GM23338 (cell line): ENCODE measurements at regions not wholly inside any gene's neighbourhood (a gene's known extent, or its start where the extent isn't known, plus 50 kb on each side); places are given as distances from the start of the nearest gene placed in this dataset.

Experiments
- ATAC-seq: fragments of 200-7000 bp; cut with Tn5 transposase; 3 replicates; pipeline ENCODE4 v1.9.1; 2020
- DNase-seq: peaks from one replicate; pipeline ENCODE4 v3.0.0-alpha.2; 2015; ENCODE audit warnings: low spot score
- H2AFZ ChIP-seq: fragments of 200-600 bp; sonication (generic); 2 replicates; pipeline ENCODE4 v1.8.0; 2016; ENCODE audit warnings: antibody characterized with exemption, mild to moderate bottlenecking, moderate library complexity
- H3F3A ChIP-seq: fragments of 200-600 bp; sonication (generic); replicated peaks from 2 replicates; pipeline ENCODE4 v1.8.0; 2017; ENCODE audit warnings: antibody characterized with exemption, mixed run types, low read depth
- H3K27ac ChIP-seq: fragments of 200-600 bp; sonication (generic); 2 replicates; pipeline ENCODE4 v1.6.1; 2016; ENCODE audit warnings: low read depth
- H3K27me3 ChIP-seq: fragments of 200-600 bp; sonication (generic); 2 replicates; pipeline ENCODE4 v1.8.0; 2016; ENCODE audit warnings: mild to moderate bottlenecking, mixed run types, moderate library complexity; ENCODE audit not compliant: insufficient read depth
- H3K36me3 ChIP-seq: fragments of 200-600 bp; sonication (generic); 2 replicates; pipeline ENCODE4 v1.8.0; 2016; ENCODE audit warnings: mild to moderate bottlenecking; ENCODE audit not compliant: insufficient read depth
- H3K4me1 ChIP-seq: fragments of 200-600 bp; sonication (generic); 2 replicates; pipeline ENCODE4 v1.8.0; 2016; ENCODE audit warnings: mild to moderate bottlenecking, moderate library complexity; ENCODE audit not compliant: insufficient read depth
- H3K4me2 ChIP-seq: fragments of 200-600 bp; sonication (generic); 2 replicates; pipeline ENCODE4 v1.7.1; 2017; ENCODE audit warnings: mixed run types
- H3K4me3 ChIP-seq: fragments of 200-600 bp; sonication (generic); 2 replicates; pipeline ENCODE4 v1.6.1; 2016; ENCODE audit warnings: mixed run types
- H3K79me2 ChIP-seq: fragments of 200-600 bp; sonication (generic); replicated peaks from 2 replicates; pipeline ENCODE4 v1.8.0; 2017; ENCODE audit warnings: mild to moderate bottlenecking; ENCODE audit not compliant: insufficient read depth
- H3K9me2 ChIP-seq: fragments of 200-600 bp; sonication (generic); 2 replicates; pipeline ENCODE4 v1.8.0; 2017; ENCODE audit not compliant: insufficient read depth
- H4K20me1 ChIP-seq: fragments of 200-600 bp; sonication (generic); replicated peaks from 2 replicates; pipeline ENCODE4 v1.8.0; 2017; ENCODE audit warnings: mild to moderate bottlenecking; ENCODE audit not compliant: insufficient read depth
- H3K27ac Mint-ChIP-seq: 2 replicates; pipeline ENCODE4 v1.8.0; 2020; ENCODE audit warnings: inconsistent platforms, mild to moderate bottlenecking, moderate library complexity, mixed read lengths
- H3K27me3 Mint-ChIP-seq: 3 replicates; pipeline ENCODE4 v1.8.0; 2022; ENCODE audit warnings: low read depth, mild to moderate bottlenecking, moderate library complexity, mixed read lengths, inconsistent platforms; ENCODE audit not compliant: insufficient read depth, poor library complexity
- H3K36me3 Mint-ChIP-seq: 3 replicates; pipeline ENCODE4 v1.8.0; 2021; ENCODE audit warnings: low read depth, mild to moderate bottlenecking, inconsistent platforms, moderate library complexity, mixed read lengths
- H3K4me1 Mint-ChIP-seq: 3 replicates; pipeline ENCODE4 v1.8.0; 2020; ENCODE audit warnings: mild to moderate bottlenecking, inconsistent platforms, mixed read lengths
- H3K4me3 Mint-ChIP-seq: 3 replicates; pipeline ENCODE4 v1.8.0; 2021; ENCODE audit warnings: moderate library complexity, mild to moderate bottlenecking, inconsistent platforms, mixed read lengths
- H3K9me3 Mint-ChIP-seq: 3 replicates; pipeline ENCODE4 v1.8.0; 2020; ENCODE audit warnings: moderate library complexity, mild to moderate bottlenecking, inconsistent platforms, mixed read lengths
- CREB1 ChIP-seq: fragments of 250-450 bp; sonication (Bioruptor Pico); IDR thresholded peaks from 2 replicates; pipeline ENCODE4 v1.5.0; 2020; ENCODE audit warnings: low read depth, mild to moderate bottlenecking, moderate library complexity
- EZH2phosphoT487 ChIP-seq: fragments of 200-600 bp; sonication (generic); IDR thresholded peaks from one replicate; pipeline ENCODE4 v1.8.1; 2018; ENCODE audit warnings: antibody characterized with exemption; ENCODE audit not compliant: unreplicated experiment
- JUNB ChIP-seq: IDR thresholded peaks from one replicate; pipeline ENCODE4 v1.6.1; 2016; ENCODE audit warnings: antibody characterized with exemption; ENCODE audit not compliant: unreplicated experiment
- NANOG ChIP-seq: IDR thresholded peaks from 2 replicates; pipeline ENCODE4 v1.6.1; 2016; ENCODE audit warnings: antibody characterized with exemption, borderline replicate concordance
- POLR2AphosphoS5 ChIP-seq: IDR thresholded peaks from 2 replicates; pipeline ENCODE4 v1.6.1; 2016; ENCODE audit warnings: antibody characterized with exemption, low read depth
- STAT1 ChIP-seq: IDR thresholded peaks from one replicate; pipeline ENCODE4 v1.6.1; 2016; ENCODE audit warnings: antibody characterized with exemption; ENCODE audit not compliant: unreplicated experiment
- ZNF331 ChIP-seq: fragments of 250-450 bp; sonication (Bioruptor Pico); IDR thresholded peaks from 2 replicates; pipeline ENCODE4 v1.5.0; 2020; ENCODE audit warnings: low read depth, mild to moderate bottlenecking, moderate library complexity
- TF ChIP-seq, protein P1 (sequence below): fragments of 250-450 bp; sonication (Bioruptor Pico); IDR thresholded peaks from 2 replicates; pipeline ENCODE4 v1.5.0; 2020; ENCODE audit warnings: mild to moderate bottlenecking, moderate library complexity
- TF ChIP-seq, protein P2 (sequence below), 2 experiments: fragments of 200-600 bp in 1 of 2; sonication (generic) in 1 of 2; conservative IDR thresholded peaks; 2 replicates each; pipeline versions ENCODE4 v1.5.1 to v1.6.1; 2016 to 2017; ENCODE audit warnings: antibody characterized with exemption in 2 of 2, low read depth in 2 of 2, mild to moderate bottlenecking in 2 of 2, moderate library complexity in 1 of 2

DNA sequence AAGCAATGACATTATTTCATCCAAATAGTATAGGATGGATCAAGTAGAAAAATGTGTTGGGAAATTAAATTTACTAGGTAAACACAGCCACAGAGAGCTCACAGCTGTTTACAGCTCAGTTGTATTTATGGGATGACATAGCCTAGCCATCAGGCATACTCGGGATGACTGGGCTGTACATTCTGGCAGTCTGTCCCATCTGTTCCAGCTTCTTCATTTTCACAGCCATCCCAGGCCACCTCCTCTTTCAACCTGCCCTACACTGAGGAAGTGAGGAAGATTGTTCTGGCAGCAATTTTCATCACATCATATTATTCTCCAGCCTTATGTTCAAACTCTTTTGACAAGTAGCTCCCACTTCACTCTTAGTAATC, 98.4 kb upstream of the PFN2 start (continued):
- TF ChIP-seq, protein P1, sequence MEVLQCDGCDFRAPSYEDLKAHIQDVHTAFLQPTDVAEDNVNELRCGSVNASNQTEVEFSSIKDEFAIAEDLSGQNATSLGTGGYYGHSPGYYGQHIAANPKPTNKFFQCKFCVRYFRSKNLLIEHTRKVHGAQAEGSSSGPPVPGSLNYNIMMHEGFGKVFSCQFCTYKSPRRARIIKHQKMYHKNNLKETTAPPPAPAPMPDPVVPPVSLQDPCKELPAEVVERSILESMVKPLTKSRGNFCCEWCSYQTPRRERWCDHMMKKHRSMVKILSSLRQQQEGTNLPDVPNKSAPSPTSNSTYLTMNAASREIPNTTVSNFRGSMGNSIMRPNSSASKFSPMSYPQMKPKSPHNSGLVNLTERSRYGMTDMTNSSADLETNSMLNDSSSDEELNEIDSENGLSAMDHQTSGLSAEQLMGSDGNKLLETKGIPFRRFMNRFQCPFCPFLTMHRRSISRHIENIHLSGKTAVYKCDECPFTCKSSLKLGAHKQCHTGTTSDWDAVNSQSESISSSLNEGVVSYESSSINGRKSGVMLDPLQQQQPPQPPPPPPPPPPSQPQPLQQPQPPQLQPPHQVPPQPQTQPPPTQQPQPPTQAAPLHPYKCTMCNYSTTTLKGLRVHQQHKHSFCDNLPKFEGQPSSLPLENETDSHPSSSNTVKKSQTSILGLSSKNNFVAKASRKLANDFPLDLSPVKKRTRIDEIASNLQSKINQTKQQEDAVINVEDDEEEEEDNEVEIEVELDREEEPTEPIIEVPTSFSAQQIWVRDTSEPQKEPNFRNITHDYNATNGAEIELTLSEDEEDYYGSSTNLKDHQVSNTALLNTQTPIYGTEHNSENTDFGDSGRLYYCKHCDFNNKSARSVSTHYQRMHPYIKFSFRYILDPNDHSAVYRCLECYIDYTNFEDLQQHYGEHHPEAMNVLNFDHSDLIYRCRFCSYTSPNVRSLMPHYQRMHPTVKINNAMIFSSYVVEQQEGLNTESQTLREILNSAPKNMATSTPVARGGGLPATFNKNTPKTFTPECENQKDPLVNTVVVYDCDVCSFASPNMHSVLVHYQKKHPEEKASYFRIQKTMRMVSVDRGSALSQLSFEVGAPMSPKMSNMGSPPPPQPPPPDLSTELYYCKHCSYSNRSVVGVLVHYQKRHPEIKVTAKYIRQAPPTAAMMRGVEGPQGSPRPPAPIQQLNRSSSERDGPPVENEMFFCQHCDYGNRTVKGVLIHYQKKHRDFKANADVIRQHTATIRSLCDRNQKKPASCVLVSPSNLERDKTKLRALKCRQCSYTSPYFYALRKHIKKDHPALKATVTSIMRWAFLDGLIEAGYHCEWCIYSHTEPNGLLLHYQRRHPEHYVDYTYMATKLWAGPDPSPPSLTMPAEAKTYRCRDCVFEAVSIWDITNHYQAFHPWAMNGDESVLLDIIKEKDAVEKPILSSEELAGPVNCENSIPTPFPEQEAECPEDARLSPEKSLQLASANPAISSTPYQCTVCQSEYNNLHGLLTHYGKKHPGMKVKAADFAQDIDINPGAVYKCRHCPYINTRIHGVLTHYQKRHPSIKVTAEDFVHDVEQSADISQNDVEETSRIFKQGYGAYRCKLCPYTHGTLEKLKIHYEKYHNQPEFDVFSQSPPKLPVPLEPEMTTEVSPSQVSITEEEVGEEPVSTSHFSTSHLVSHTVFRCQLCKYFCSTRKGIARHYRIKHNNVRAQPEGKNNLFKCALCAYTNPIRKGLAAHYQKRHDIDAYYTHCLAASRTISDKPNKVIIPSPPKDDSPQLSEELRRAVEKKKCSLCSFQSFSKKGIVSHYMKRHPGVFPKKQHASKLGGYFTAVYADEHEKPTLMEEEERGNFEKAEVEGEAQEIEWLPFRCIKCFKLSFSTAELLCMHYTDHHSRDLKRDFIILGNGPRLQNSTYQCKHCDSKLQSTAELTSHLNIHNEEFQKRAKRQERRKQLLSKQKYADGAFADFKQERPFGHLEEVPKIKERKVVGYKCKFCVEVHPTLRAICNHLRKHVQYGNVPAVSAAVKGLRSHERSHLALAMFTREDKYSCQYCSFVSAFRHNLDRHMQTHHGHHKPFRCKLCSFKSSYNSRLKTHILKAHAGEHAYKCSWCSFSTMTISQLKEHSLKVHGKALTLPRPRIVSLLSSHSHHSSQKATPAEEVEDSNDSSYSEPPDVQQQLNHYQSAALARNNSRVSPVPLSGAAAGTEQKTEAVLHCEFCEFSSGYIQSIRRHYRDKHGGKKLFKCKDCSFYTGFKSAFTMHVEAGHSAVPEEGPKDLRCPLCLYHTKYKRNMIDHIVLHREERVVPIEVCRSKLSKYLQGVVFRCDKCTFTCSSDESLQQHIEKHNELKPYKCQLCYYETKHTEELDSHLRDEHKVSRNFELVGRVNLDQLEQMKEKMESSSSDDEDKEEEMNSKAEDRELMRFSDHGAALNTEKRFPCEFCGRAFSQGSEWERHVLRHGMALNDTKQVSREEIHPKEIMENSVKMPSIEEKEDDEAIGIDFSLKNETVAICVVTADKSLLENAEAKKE, result no peak
- no peak for TF ChIP-seq ZNF331 (CRISPR knock-in tag)
- TF ChIP-seq, protein P2, sequence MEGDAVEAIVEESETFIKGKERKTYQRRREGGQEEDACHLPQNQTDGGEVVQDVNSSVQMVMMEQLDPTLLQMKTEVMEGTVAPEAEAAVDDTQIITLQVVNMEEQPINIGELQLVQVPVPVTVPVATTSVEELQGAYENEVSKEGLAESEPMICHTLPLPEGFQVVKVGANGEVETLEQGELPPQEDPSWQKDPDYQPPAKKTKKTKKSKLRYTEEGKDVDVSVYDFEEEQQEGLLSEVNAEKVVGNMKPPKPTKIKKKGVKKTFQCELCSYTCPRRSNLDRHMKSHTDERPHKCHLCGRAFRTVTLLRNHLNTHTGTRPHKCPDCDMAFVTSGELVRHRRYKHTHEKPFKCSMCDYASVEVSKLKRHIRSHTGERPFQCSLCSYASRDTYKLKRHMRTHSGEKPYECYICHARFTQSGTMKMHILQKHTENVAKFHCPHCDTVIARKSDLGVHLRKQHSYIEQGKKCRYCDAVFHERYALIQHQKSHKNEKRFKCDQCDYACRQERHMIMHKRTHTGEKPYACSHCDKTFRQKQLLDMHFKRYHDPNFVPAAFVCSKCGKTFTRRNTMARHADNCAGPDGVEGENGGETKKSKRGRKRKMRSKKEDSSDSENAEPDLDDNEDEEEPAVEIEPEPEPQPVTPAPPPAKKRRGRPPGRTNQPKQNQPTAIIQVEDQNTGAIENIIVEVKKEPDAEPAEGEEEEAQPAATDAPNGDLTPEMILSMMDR (conservative IDR thresholded peaks at IDR 0.05; ENCODE audit: low read depth in 2 of 2), result no peak

GRCh38 chr3:150068440-150069153, 97.9 kb upstream of the PFN2 start:
- H3K4me2 ChIP-seq, result no peak overlapping the region
- no peaks in the 10 kb centered on the region; the same call in 1 of the 2 replicates for H3K4me1 ChIP-seq
- no peak overlapping the region for H3K4me3 ChIP-seq
- no peak for DNase-seq
- H2AFZ ChIP-seq, result no peak overlapping the region
- H3K4me3 Mint-ChIP-seq, result no peak overlapping the region
- no peaks in the 10 kb centered on the region for H3K36me3 Mint-ChIP-seq
- peaks cover 2% of the 10 kb centered on the region for H3K27me3 Mint-ChIP-seq
- H3F3A ChIP-seq, result no peaks in the 10 kb centered on the region
- H3K27ac ChIP-seq, result no peak overlapping the region
- no peaks in the 10 kb centered on the region for H3K36me3 ChIP-seq
- H3K27me3 ChIP-seq, result no peaks in the 10 kb centered on the region
- no peak for ATAC-seq
- H3K9me2 ChIP-seq, result 0 out of 2 replicates have a peak, but pooled peaks cover 8% of the 10 kb centered on the region
- no peaks in the 10 kb centered on the region for H3K79me2 ChIP-seq
- no peak overlapping the region for H3K27ac Mint-ChIP-seq
- H4K20me1 ChIP-seq, result no peaks in the 10 kb centered on the region
- H3K4me1 Mint-ChIP-seq, result peaks cover 4% of the 10 kb centered on the region
- H3K9me3 Mint-ChIP-seq, result no peaks in the 10 kb centered on the region
- TF ChIP-seq ZNF331 (CRISPR knock-in tag) (no peak), NANOG (no peak), JUNB (no peak), CREB1 (CRISPR knock-in tag) (no peak), POLR2AphosphoS5 (no peak), EZH2phosphoT487 (no peak), STAT1 (no peak)
- TF ChIP-seq, protein P2 (conservative IDR thresholded peaks at IDR 0.05; ENCODE audit: low read depth in 2 of 2), result no peak
